ENCODE measurements at regions not wholly inside any gene's neighbourhood (a gene's known extent, or its start where the extent isn't known, plus 50 kb on each side); places are given as distances from the start of the nearest gene placed in this dataset.
A peak's percentile ranks its signal among the peaks of the same experiment; 100 is the strongest.

DNA sequence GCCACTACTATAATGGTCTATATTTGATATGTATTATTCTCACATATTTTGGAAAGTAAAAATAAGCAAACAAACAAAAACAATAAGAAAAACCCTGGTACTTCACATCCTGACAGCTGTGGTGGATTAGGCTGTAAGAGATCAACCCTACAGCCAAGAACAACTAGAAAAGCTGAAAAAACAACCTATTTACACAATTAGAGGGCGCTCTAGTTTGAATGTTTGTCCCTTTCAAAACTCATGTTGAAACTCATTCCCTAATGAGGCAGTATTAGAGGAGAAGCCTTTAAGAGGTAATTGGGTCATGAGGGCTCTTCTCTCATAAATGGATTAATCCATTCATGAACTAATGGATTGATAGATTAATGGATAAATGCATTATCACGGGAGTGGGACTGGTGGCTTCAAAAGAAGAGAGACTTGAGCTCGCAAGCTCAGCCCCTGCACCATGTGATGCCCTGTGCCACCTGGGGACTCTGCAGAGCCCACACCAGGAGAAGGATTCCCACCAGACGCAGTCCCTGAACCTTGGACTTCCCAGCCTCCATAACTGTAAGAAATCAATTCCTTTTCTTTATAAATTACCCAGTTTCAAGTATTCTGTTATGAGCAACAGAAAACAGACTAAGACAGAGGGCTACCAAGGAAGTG is 733.9 kb upstream of the ARGLU1 start:
- TF ChIP-seq, protein P1, sequence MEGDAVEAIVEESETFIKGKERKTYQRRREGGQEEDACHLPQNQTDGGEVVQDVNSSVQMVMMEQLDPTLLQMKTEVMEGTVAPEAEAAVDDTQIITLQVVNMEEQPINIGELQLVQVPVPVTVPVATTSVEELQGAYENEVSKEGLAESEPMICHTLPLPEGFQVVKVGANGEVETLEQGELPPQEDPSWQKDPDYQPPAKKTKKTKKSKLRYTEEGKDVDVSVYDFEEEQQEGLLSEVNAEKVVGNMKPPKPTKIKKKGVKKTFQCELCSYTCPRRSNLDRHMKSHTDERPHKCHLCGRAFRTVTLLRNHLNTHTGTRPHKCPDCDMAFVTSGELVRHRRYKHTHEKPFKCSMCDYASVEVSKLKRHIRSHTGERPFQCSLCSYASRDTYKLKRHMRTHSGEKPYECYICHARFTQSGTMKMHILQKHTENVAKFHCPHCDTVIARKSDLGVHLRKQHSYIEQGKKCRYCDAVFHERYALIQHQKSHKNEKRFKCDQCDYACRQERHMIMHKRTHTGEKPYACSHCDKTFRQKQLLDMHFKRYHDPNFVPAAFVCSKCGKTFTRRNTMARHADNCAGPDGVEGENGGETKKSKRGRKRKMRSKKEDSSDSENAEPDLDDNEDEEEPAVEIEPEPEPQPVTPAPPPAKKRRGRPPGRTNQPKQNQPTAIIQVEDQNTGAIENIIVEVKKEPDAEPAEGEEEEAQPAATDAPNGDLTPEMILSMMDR (IDR thresholded peaks at IDR 0.05; ENCODE audit: extremely low read depth in 1 of 2, insufficient read depth in 1 of 2, low read depth in 1 of 2, low read length in 2 of 2) = peak in 1 of 2 donors; percentile 2
- TF ChIP-seq POLR2A (IDR thresholded peaks at IDR 0.05; ENCODE audit: low read depth, low read length) = no peak
- TF ChIP-seq POLR2AphosphoS5 (IDR thresholded peaks at IDR 0.05; ENCODE audit: insufficient read depth, low read depth, low read length) = no peak
- no peak for TF ChIP-seq EZH2 (IDR thresholded peaks at IDR 0.05; ENCODE audit: borderline replicate concordance, low read depth, low read length, severe bottlenecking)
- TF ChIP-seq GATA2 (IDR thresholded peaks at IDR 0.05; ENCODE audit: insufficient read depth, insufficient read length, low read depth, low read length) = no peak
- TF ChIP-seq JUN (IDR thresholded peaks at IDR 0.05; ENCODE audit: borderline replicate concordance, insufficient read depth, insufficient read length, low read depth) = no peak
- TF ChIP-seq FOS (IDR thresholded peaks at IDR 0.05; ENCODE audit: borderline replicate concordance, insufficient read depth, low read length) = no peak
- TF ChIP-seq, protein P2, sequence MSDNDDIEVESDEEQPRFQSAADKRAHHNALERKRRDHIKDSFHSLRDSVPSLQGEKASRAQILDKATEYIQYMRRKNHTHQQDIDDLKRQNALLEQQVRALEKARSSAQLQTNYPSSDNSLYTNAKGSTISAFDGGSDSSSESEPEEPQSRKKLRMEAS (IDR thresholded peaks at IDR 0.05; ENCODE audit: insufficient read depth, insufficient read length) = no peak
- TF ChIP-seq MYC (IDR thresholded peaks at IDR 0.05; ENCODE audit: low read depth, low read length) = no peak
